ENCODE measurements at regions not wholly inside any gene's neighbourhood (a gene's known extent, or its start where the extent isn't known, plus 50 kb on each side); places are given as distances from the start of the nearest gene placed in this dataset.

GRCh38 chr9:135254176-135255032 lies 166.9 kb downstream of the OLFM1 start:
- H3K36me3 ChIP-seq = no peaks in the 10 kb centered on the region
- intact Hi-C loops (cut with DNase I) = no loop called here
- no peaks in the 10 kb centered on the region for H3K9me3 ChIP-seq
- no peak for DNase-seq (ENCODE audit: extremely low spot score)
- WGBS = 80% methylated on average over 17 of the region's 25 CpGs
- peaks cover 0 to 92% (median 0%) of the 10 kb centered on the region in 4 donors for H3K27me3 ChIP-seq
- H3K27ac ChIP-seq (replicated peaks in 1 of 4) = no peak overlapping the region
- TF ChIP-seq POLR2A (IDR thresholded peaks at IDR 0.05; ENCODE audit: low read depth) (no peak), POLR2AphosphoS5 (IDR thresholded peaks at IDR 0.05) (no peak), CTCF (IDR thresholded peaks at IDR 0.05) (no peak), EP300 (IDR thresholded peaks at IDR 0.05) (no peak)
- no peak overlapping the region for H3K4me3 ChIP-seq
- H3K4me1 ChIP-seq = peaks cover 0 to 7% (median 5%) of the 10 kb centered on the region in 4 donors

- H3K9me3 ChIP-seq = no peaks in the 10 kb centered on the region
- H3K4me3 ChIP-seq = no peak overlapping the region
- no peak for TF ChIP-seq POLR2A (IDR thresholded peaks at IDR 0.05; ENCODE audit: low read depth)
- no peak for TF ChIP-seq POLR2AphosphoS5 (IDR thresholded peaks at IDR 0.05)
- no peak for TF ChIP-seq EP300 (IDR thresholded peaks at IDR 0.05)
- TF ChIP-seq CTCF (IDR thresholded peaks at IDR 0.05) = no peak
- H3K4me1 ChIP-seq = peaks cover 0 to 7% (median 5%) of the 10 kb centered on the region in 4 donors
- 80% methylated on average over 19 of the region's 23 CpGs for WGBS
- H3K27me3 ChIP-seq = peaks cover 0 to 89% (median 1%) of the 10 kb centered on the region in 4 donors
- no peak overlapping the region for H3K27ac ChIP-seq (replicated peaks in 1 of 4)
- intact Hi-C loops (cut with DNase I) = no loop called here
- no peak for DNase-seq (ENCODE audit: extremely low spot score)
- H3K36me3 ChIP-seq = no peaks in the 10 kb centered on the region
These were observed 167.8 kb downstream of the OLFM1 start for GRCh38 chr9:135255033-135255840.

- intact Hi-C loops (cut with DNase I) = no loop called here
- H3K27me3 ChIP-seq = peaks cover 0 to 93% (median 2%) of the 10 kb centered on the region in 4 donors
- H3K27ac ChIP-seq (replicated peaks in 1 of 4) = no peak overlapping the region
- TF ChIP-seq POLR2A (IDR thresholded peaks at IDR 0.05; ENCODE audit: low read depth) (no peak), CTCF (IDR thresholded peaks at IDR 0.05) (no peak), POLR2AphosphoS5 (IDR thresholded peaks at IDR 0.05) (no peak), EP300 (IDR thresholded peaks at IDR 0.05) (no peak)
- H3K4me1 ChIP-seq = peaks cover 0 to 7% (median 5%) of the 10 kb centered on the region in 4 donors
- WGBS = 79% methylated on average over 23 of the region's 23 CpGs
- H3K4me3 ChIP-seq = no peak overlapping the region
- H3K36me3 ChIP-seq = no peaks in the 10 kb centered on the region
- H3K9me3 ChIP-seq = no peaks in the 10 kb centered on the region
- no peak for DNase-seq (ENCODE audit: extremely low spot score)
These were observed 168.5 kb downstream of the OLFM1 start for GRCh38 chr9:135255841-135256580.

- DNase-seq (ENCODE audit: extremely low spot score) = no peak
- Histone ChIP-seq H3K4me1 (peaks cover 0 to 7% (median 5%) of the 10 kb centered on the region in 4 donors), H3K4me3 (no peak overlapping the region), H3K27me3 (peaks cover 0 to 89% (median 2%) of the 10 kb centered on the region in 4 donors), H3K27ac (replicated peaks in 1 of 4) (no peak overlapping the region), H3K36me3 (no peaks in the 10 kb centered on the region), H3K9me3 (no peaks in the 10 kb centered on the region)
- WGBS = 83% methylated on average over 24 of the region's 26 CpGs
- intact Hi-C loops (cut with DNase I) = no loop called here
- no peak for TF ChIP-seq EP300 (IDR thresholded peaks at IDR 0.05)
- TF ChIP-seq POLR2AphosphoS5 (IDR thresholded peaks at IDR 0.05) = no peak
- no peak for TF ChIP-seq CTCF (IDR thresholded peaks at IDR 0.05)
- TF ChIP-seq POLR2A (IDR thresholded peaks at IDR 0.05; ENCODE audit: low read depth) = no peak
These were observed 169.3 kb downstream of the OLFM1 start for GRCh38 chr9:135256581-135257354.
